Keratinocyte (primary cell): ENCODE measurements at regions not wholly inside any gene's neighbourhood (a gene's known extent, or its start where the extent isn't known, plus 50 kb on each side); places are given as distances from the start of the nearest gene placed in this dataset.

Experiments
- EZH2 ChIP-seq: IDR thresholded peaks from one replicate; pipeline ENCODE4 v1.6.1; 2012; ENCODE audit warnings: inconsistent platforms, mild to moderate bottlenecking, low read length, moderate library complexity
- TF ChIP-seq, protein P1 (sequence below), 3 experiments: IDR thresholded peaks in 1 of 3; conservative IDR thresholded peaks in 1 of 3; optimal IDR thresholded peaks in 1 of 3; 2 replicates in 2 of 3; 3 replicates in 1 of 3; pipeline versions ENCODE3 to v1.5.1; 2011; ENCODE audit warnings: low read length in 3 of 3, mild to moderate bottlenecking in 3 of 3, moderate library complexity in 2 of 3, control low read depth in 1 of 3, inconsistent platforms in 1 of 3; ENCODE audit not compliant: insufficient read depth in 2 of 3; ENCODE audit errors: extremely low read depth in 1 of 3

GRCh38 chr11:90669094-90669493, 446.2 kb upstream of the CHORDC1 start:
- TF ChIP-seq, protein P1, sequence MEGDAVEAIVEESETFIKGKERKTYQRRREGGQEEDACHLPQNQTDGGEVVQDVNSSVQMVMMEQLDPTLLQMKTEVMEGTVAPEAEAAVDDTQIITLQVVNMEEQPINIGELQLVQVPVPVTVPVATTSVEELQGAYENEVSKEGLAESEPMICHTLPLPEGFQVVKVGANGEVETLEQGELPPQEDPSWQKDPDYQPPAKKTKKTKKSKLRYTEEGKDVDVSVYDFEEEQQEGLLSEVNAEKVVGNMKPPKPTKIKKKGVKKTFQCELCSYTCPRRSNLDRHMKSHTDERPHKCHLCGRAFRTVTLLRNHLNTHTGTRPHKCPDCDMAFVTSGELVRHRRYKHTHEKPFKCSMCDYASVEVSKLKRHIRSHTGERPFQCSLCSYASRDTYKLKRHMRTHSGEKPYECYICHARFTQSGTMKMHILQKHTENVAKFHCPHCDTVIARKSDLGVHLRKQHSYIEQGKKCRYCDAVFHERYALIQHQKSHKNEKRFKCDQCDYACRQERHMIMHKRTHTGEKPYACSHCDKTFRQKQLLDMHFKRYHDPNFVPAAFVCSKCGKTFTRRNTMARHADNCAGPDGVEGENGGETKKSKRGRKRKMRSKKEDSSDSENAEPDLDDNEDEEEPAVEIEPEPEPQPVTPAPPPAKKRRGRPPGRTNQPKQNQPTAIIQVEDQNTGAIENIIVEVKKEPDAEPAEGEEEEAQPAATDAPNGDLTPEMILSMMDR (optimal IDR thresholded peaks at IDR 0.05 in 1 of 3, IDR thresholded peaks at IDR 0.05 in 1 of 3, conservative IDR thresholded peaks at IDR 0.05 in 1 of 3; ENCODE audit: extremely low read depth in 1 of 3, insufficient read depth in 2 of 3, low read length in 3 of 3): no peak
- no peak for TF ChIP-seq EZH2
